Endodermal cell (in vitro differentiated cells): ENCODE measurements at regions not wholly inside any gene's neighbourhood (a gene's known extent, or its start where the extent isn't known, plus 50 kb on each side); places are given as distances from the start of the nearest gene placed in this dataset.
A peak's percentile ranks its signal among the peaks of the same experiment; 100 is the strongest.
"Not testable (repeated sequence)": the region's sequence is repeated elsewhere in the genome, so short reads cannot be mapped to it uniquely, and the experiment has no call there.

Experiments
- DNase-seq: peaks from one replicate; pipeline ENCODE4 v3.0.0-alpha.2; 2017
- H3K27ac ChIP-seq: 2 replicates; pipeline ENCODE4 v1.5.1; 2013; ENCODE audit warnings: mild to moderate bottlenecking, low read depth, low read length, moderate library complexity
- H3K27me3 ChIP-seq: 2 replicates; pipeline ENCODE4 v1.6.1; 2013; ENCODE audit warnings: mild to moderate bottlenecking, low read length, moderate library complexity; ENCODE audit not compliant: insufficient read depth, control insufficient read depth, poor library complexity, severe bottlenecking
- H3K36me3 ChIP-seq: 2 replicates; pipeline ENCODE4 v1.7.0; 2013; ENCODE audit warnings: mild to moderate bottlenecking, low read length, moderate library complexity; ENCODE audit not compliant: control insufficient read depth, insufficient read depth
- H3K4me1 ChIP-seq: one replicate; pipeline ENCODE4 v1.7.0; 2013; ENCODE audit warnings: low read length; ENCODE audit not compliant: control insufficient read depth, insufficient read depth
- H3K4me3 ChIP-seq: 2 replicates; pipeline ENCODE4 v1.5.1; 2013; ENCODE audit warnings: mild to moderate bottlenecking, low read length, moderate library complexity
- H3K9ac ChIP-seq: 2 replicates; pipeline ENCODE4 v1.6.1; 2013; ENCODE audit warnings: mild to moderate bottlenecking, low read length, moderate library complexity; ENCODE audit not compliant: poor library complexity, severe bottlenecking; ENCODE audit errors: extremely low read depth
- H3K9me3 ChIP-seq: 2 replicates; pipeline ENCODE4 v1.6.1; 2013; ENCODE audit warnings: mild to moderate bottlenecking, low read length, moderate library complexity; ENCODE audit not compliant: control insufficient read depth
- H3K27ac Mint-ChIP-seq: 2 replicates; pipeline ENCODE4 v1.8.0; 2020; ENCODE audit warnings: mixed read lengths
- H3K27me3 Mint-ChIP-seq: 2 replicates; pipeline ENCODE4 v1.8.0; 2021; ENCODE audit warnings: mild to moderate bottlenecking, mixed read lengths; ENCODE audit not compliant: insufficient read depth
- H3K36me3 Mint-ChIP-seq: 2 replicates; pipeline ENCODE4 v1.8.0; 2020; ENCODE audit warnings: low read depth, mixed read lengths
- H3K4me1 Mint-ChIP-seq: 2 replicates; pipeline ENCODE4 v1.8.0; 2020; ENCODE audit warnings: mixed read lengths
- H3K4me3 Mint-ChIP-seq: 2 replicates; pipeline ENCODE4 v1.8.0; 2020; ENCODE audit warnings: mild to moderate bottlenecking, moderate library complexity, mixed read lengths
- H3K9me3 Mint-ChIP-seq: 2 replicates; pipeline ENCODE4 v1.8.0; 2020; ENCODE audit warnings: mild to moderate bottlenecking, mixed read lengths
- WGBS, 2 experiments: methylation state at CpG; one replicate each; pipeline versions ENCODE4 v1.1.5 to v1.1.7; 2013; ENCODE audit warnings: missing lambda C conversion rate in 2 of 2, mixed read lengths in 1 of 2; ENCODE audit not compliant: insufficient coverage in 1 of 2, insufficient read length in 1 of 2; 5-methylcytosine and 5-hydroxymethylcytosine counted together
- TF ChIP-seq, protein P1 (sequence below): fragments of 200-600 bp; sonication (generic); conservative IDR thresholded peaks from 2 replicates; pipeline ENCODE4 v1.5.0; 2021; ENCODE audit warnings: antibody characterized with exemption, mild to moderate bottlenecking

DNA sequence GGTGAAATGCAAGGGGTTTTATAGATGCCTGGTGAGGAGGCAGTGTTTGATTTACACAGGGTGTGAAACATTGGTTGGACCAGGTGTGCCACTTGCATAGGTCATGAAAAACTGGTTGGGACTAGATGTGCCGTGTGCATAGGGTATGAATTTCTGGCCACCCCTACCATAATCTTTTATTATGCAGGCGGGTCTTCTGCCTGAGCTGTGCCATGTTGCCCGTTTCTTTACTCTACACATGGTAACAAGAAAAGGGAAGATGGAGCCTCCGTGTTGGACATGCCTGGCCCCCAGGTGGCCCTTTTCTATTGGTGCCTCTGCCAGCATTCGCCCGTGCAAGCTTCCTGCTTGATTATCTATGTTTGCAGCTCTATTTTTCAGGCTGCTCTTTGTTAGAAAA lies 805.4 kb downstream of the TRIB2 start:
- H3K27me3 Mint-ChIP-seq, result peaks cover 7% of the 10 kb centered on the region
- Histone ChIP-seq H3K36me3 (no peaks in the 10 kb centered on the region), H3K4me1 (no peaks in the 10 kb centered on the region), H3K27me3 (no peaks in the 10 kb centered on the region), H3K9ac (no peak overlapping the region), H3K4me3 (no peak overlapping the region), H3K27ac (no peak overlapping the region), H3K9me3 (peaks cover 75% of the 10 kb centered on the region)
- no peak overlapping the region for H3K4me3 Mint-ChIP-seq
- no peak for DNase-seq
- no peaks in the 10 kb centered on the region for H3K36me3 Mint-ChIP-seq
- TF ChIP-seq, protein P1, sequence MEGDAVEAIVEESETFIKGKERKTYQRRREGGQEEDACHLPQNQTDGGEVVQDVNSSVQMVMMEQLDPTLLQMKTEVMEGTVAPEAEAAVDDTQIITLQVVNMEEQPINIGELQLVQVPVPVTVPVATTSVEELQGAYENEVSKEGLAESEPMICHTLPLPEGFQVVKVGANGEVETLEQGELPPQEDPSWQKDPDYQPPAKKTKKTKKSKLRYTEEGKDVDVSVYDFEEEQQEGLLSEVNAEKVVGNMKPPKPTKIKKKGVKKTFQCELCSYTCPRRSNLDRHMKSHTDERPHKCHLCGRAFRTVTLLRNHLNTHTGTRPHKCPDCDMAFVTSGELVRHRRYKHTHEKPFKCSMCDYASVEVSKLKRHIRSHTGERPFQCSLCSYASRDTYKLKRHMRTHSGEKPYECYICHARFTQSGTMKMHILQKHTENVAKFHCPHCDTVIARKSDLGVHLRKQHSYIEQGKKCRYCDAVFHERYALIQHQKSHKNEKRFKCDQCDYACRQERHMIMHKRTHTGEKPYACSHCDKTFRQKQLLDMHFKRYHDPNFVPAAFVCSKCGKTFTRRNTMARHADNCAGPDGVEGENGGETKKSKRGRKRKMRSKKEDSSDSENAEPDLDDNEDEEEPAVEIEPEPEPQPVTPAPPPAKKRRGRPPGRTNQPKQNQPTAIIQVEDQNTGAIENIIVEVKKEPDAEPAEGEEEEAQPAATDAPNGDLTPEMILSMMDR, result no peak
- WGBS, 2 experiments, result 80 to 86% methylated on average over 2 to 6 of the region's 6 CpGs
- H3K9me3 Mint-ChIP-seq, result peaks cover 7% of the 10 kb centered on the region
- peaks cover 18% of the 10 kb centered on the region for H3K4me1 Mint-ChIP-seq
- H3K27ac Mint-ChIP-seq, result no peak overlapping the region

DNA sequence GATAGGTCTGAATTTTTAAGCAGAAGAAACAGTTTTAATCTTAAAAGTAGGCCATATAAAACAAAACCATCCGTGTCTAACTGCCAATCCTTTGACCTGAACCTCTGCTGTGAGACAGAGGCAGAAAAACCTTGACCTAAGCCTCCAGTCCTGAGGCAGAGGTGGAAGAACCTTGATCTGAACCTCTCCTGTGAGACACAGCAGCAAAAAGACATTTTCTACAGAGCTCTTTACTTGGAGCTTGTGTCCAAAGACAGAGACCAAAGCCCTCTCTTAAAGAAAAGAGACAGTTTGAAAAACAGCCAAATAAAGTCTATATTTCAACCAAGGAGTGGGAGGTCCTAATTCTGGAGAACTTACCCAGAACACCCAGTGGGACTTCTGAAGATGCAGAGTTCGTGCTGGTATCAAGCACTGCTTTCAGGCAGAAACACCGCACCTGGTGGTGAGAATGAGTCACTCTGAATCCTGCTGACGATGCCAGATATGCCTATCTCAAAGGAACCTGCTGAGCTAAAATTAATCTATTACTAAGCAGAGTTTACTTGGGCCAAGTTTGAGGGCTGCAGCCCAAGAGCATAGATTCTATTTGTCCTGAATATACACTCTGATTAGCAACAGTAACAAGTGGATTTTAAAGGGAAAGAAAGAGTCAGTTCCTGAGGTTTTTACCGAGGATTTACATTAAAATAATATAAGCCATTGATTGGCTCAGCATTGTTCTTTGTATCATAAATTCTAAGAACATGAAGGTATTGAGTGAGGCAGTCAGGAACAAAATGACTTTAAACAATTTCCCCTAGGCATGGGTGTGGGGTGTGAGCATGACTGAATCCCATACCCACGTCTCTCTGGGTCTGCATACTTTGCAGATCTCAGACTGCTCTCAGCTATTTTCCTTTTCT lies 806.4 kb downstream of the TRIB2 start:
- TF ChIP-seq, protein P1, result peak; percentile 68
- 50 to 64% methylated on average over 4 to 5 of the region's 6 CpGs for WGBS, 2 experiments
- no peaks in the 10 kb centered on the region for H3K27me3 ChIP-seq
- Mint-ChIP-seq H3K36me3 (no peaks in the 10 kb centered on the region), H3K27me3 (peaks cover 3% of the 10 kb centered on the region), H3K4me1 (peaks cover 18% of the 10 kb centered on the region), H3K9me3 (peaks cover 7% of the 10 kb centered on the region), H3K4me3 (no peak overlapping the region), H3K27ac (no peak overlapping the region)
- peak; percentile 59 for DNase-seq
- H3K9me3 ChIP-seq, result peaks cover 64% of the 10 kb centered on the region
- H3K36me3 ChIP-seq, result no peaks in the 10 kb centered on the region
- H3K9ac ChIP-seq, result no peak overlapping the region
- peak overlapping the region; percentile 6 for H3K4me3 ChIP-seq
- H3K27ac ChIP-seq, result no peak overlapping the region
- no peaks in the 10 kb centered on the region for H3K4me1 ChIP-seq

DNA sequence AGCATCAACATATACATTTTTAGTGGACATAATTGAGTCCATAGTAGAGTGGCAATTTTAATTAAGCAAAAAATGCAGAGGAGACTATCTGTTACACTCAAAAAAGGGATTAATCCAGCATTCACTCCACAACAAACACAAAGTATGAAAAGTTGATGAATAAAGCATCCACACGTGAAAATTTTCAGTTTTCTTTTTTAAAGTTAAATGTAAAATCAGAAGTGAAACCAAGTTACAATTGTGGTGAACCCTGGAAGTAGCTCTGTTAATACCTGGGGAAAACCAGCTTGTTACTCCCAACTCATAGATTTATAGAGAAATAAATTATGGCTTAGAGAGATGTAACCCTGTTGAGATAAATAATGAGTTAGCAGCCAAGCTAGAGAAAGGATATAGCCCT lies 807.8 kb downstream of the TRIB2 start:
- H3K27ac Mint-ChIP-seq, result no peak overlapping the region
- 56% methylated on average over 1 of the region's 1 CpG; no CpG with 5 or more reads in 1 of the 2 experiments for WGBS, 2 experiments
- Histone ChIP-seq H3K27ac (no peak overlapping the region), H3K4me1 (no peaks in the 10 kb centered on the region), H3K36me3 (no peaks in the 10 kb centered on the region), H3K4me3 (no peak overlapping the region), H3K9ac (no peak overlapping the region), H3K9me3 (peaks cover 51% of the 10 kb centered on the region), H3K27me3 (no peaks in the 10 kb centered on the region)
- no peaks in the 10 kb centered on the region for H3K36me3 Mint-ChIP-seq
- peaks cover 14% of the 10 kb centered on the region for H3K4me1 Mint-ChIP-seq
- peaks cover 3% of the 10 kb centered on the region for H3K27me3 Mint-ChIP-seq
- TF ChIP-seq, protein P1, result no peak
- H3K9me3 Mint-ChIP-seq, result peaks cover 7% of the 10 kb centered on the region
- no peak for DNase-seq
- H3K4me3 Mint-ChIP-seq, result no peak overlapping the region

DNA sequence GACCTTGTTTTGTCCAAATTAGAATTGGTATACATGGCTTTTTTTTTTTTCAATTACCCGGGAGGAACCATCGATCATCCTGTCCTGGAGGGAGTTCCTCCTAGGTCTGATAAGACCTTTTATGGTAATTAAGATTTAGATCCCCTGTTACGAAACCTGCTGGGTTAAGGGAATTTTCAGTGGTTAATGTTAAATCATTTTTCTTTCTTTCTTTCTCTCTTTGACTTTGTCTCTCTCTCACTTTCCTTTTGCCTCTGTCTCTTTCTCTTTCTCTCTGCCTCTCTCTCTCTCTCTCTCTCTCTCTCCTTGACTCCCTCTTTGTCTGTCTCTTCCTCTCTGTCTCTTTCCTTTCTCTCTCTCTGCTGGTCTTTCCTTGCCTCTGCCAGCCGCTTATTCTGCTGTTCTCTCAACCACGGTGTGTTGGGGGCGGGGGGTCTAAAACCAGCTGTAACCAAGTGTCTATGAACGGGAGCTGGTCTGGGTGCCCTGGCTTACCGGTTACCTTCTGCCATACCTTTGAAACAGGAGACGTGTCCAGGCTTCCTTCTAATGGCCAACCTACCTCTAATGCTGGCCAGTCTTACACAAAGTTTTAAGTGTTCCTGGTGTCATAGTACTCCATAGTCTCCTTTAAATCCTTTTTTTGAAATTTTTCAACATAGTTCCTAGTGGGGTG lies 815.1 kb downstream of the TRIB2 start:
- H3K4me1 ChIP-seq, H3K36me3 ChIP-seq, H3K27me3 Mint-ChIP-seq, H3K27me3 ChIP-seq, H3K27ac ChIP-seq, H3K9ac ChIP-seq, DNase-seq, H3K36me3 Mint-ChIP-seq, H3K4me1 Mint-ChIP-seq, H3K4me3 Mint-ChIP-seq, H3K27ac Mint-ChIP-seq, H3K4me3 ChIP-seq: not testable (repeated sequence)
- H3K9me3 Mint-ChIP-seq, result peaks cover 14% of the 10 kb centered on the region
- 89 to 95% methylated on average over 6 to 8 of the region's 9 CpGs for WGBS, 2 experiments
- peaks cover 23% of the 10 kb centered on the region for H3K9me3 ChIP-seq
